ENCODE measurements at regions not wholly inside any gene's neighbourhood (a gene's known extent, or its start where the extent isn't known, plus 50 kb on each side); places are given as distances from the start of the nearest gene placed in this dataset.

DNA sequence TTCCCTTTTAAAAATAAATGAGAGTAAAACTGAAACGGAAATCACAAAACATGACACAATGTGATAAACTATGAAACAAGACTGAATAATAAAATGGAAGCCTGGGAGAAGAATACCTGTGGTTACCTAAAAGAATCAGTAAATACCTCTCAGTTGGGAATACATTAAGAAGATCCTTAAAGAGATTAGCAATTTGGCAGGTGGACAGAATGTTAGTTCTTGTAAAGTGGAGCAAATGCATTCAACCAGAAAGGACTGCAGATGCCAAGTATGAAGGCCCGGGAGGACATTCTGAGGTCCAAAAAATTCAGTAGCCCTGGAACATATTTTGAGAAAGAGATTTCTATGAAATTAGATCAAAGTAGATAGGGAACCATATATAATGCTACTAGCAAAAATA is 861.3 kb upstream of the SEL1L start:
- H3K9me3 Mint-ChIP-seq, result peaks cover 0 to 4% (median 1%) of the 10 kb centered on the region in 7 donors
- no peaks in the 10 kb centered on the region for H3K4me1 Mint-ChIP-seq
- H3K4me3 Mint-ChIP-seq, result no peak overlapping the region
- Histone ChIP-seq H3K4me2 (replicated peaks; ENCODE audit: extremely low read depth, low read length, poor library complexity, severe bottlenecking) (no peak overlapping the region), H3K4me3 (replicated peaks in 1 of 3; ENCODE audit: low read depth in 2 of 3, low read length in 3 of 3) (no peak overlapping the region), H2AFZ (ENCODE audit: insufficient read depth, low read depth, low read length, poor library complexity, severe bottlenecking) (no peak overlapping the region), H3K27me3 (ENCODE audit: control insufficient read depth in 2 of 2, insufficient read depth in 2 of 2, low read length in 2 of 2) (no peaks in the 10 kb centered on the region), H3K4me1 (ENCODE audit: control insufficient read depth in 1 of 2, insufficient read depth in 2 of 2, low read length in 2 of 2) (no peaks in the 10 kb centered on the region), H3K27ac (ENCODE audit: low read depth in 1 of 2, low read length in 2 of 2) (no peak overlapping the region), H3K9ac (ENCODE audit: insufficient read depth, low read length, poor library complexity, severe bottlenecking) (no peak overlapping the region), H4K20me1 (ENCODE audit: insufficient read depth, low read length) (no peaks in the 10 kb centered on the region), H3K9me3 (replicated peaks in 1 of 2; ENCODE audit: control insufficient read depth in 1 of 2, insufficient read depth in 1 of 2, low read length in 2 of 2) (no peaks in the 10 kb centered on the region), H3K79me2 (ENCODE audit: insufficient read depth, low read length) (no peaks in the 10 kb centered on the region), H3K36me3 (replicated peaks in 1 of 2; ENCODE audit: control insufficient read depth in 1 of 2, insufficient read depth in 2 of 2, low read length in 2 of 2) (no peaks in the 10 kb centered on the region)
- no peak overlapping the region for H3K27ac Mint-ChIP-seq
- H3K27me3 Mint-ChIP-seq (ENCODE audit: low read depth in 3 of 3), result peaks cover 0 to 2% (median 0%) of the 10 kb centered on the region in 3 donors
- 100% methylated on average over 1 of the region's 2 CpGs for WGBS (ENCODE audit: insufficient coverage)
- TF ChIP-seq, protein P1, sequence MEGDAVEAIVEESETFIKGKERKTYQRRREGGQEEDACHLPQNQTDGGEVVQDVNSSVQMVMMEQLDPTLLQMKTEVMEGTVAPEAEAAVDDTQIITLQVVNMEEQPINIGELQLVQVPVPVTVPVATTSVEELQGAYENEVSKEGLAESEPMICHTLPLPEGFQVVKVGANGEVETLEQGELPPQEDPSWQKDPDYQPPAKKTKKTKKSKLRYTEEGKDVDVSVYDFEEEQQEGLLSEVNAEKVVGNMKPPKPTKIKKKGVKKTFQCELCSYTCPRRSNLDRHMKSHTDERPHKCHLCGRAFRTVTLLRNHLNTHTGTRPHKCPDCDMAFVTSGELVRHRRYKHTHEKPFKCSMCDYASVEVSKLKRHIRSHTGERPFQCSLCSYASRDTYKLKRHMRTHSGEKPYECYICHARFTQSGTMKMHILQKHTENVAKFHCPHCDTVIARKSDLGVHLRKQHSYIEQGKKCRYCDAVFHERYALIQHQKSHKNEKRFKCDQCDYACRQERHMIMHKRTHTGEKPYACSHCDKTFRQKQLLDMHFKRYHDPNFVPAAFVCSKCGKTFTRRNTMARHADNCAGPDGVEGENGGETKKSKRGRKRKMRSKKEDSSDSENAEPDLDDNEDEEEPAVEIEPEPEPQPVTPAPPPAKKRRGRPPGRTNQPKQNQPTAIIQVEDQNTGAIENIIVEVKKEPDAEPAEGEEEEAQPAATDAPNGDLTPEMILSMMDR (IDR thresholded peaks at IDR 0.05), result no peak
- no peaks in the 10 kb centered on the region for H3K36me3 Mint-ChIP-seq
- intact Hi-C loops (cut with micrococcal nuclease), result no loop called here
- DNase-seq, result no peak

DNA sequence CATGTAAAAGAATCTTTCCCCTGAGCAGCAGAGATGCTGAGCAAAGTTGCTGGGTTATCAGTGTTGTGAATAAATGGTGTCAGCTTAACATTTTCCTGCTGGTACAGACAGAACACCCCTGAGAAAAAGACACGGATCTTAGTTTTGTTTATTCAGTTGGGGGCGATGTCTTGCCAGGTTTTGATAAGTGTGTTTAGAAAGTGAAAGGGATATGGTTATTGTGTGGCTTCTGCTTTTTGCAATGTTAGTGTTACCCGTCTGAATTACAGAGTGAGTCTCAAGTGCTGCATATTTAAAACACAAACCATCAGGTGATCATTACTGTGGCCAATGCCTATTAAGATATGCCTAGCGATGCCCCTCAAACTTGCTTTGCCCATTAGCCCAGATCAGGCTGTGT is 864.6 kb upstream of the SEL1L start:
- intact Hi-C loops (cut with micrococcal nuclease), result no loop called here
- Mint-ChIP-seq H3K4me1 (no peaks in the 10 kb centered on the region), H3K9me3 (peaks cover 0 to 4% (median 1%) of the 10 kb centered on the region in 7 donors), H3K36me3 (no peaks in the 10 kb centered on the region), H3K27ac (no peak overlapping the region), H3K4me3 (no peak overlapping the region), H3K27me3 (ENCODE audit: low read depth in 3 of 3) (no peaks in the 10 kb centered on the region)
- H2AFZ ChIP-seq (ENCODE audit: insufficient read depth, low read depth, low read length, poor library complexity, severe bottlenecking), result no peak overlapping the region
- DNase-seq, result no peak
- no peaks in the 10 kb centered on the region for H3K27me3 ChIP-seq (ENCODE audit: control insufficient read depth in 2 of 2, insufficient read depth in 2 of 2, low read length in 2 of 2)
- no peaks in the 10 kb centered on the region for H3K9me3 ChIP-seq (replicated peaks in 1 of 2; ENCODE audit: control insufficient read depth in 1 of 2, insufficient read depth in 1 of 2, low read length in 2 of 2)
- WGBS (ENCODE audit: insufficient coverage), result 0% methylated on average over 2 of the region's 4 CpGs
- no peak overlapping the region for H3K4me3 ChIP-seq (replicated peaks in 1 of 3; ENCODE audit: low read depth in 2 of 3, low read length in 3 of 3)
- TF ChIP-seq, protein P1 (IDR thresholded peaks at IDR 0.05), result no peak
- H3K36me3 ChIP-seq (replicated peaks in 1 of 2; ENCODE audit: control insufficient read depth in 1 of 2, insufficient read depth in 2 of 2, low read length in 2 of 2), result no peaks in the 10 kb centered on the region
- no peak overlapping the region for H3K9ac ChIP-seq (ENCODE audit: insufficient read depth, low read length, poor library complexity, severe bottlenecking)
- no peaks in the 10 kb centered on the region for H3K79me2 ChIP-seq (ENCODE audit: insufficient read depth, low read length)
- H4K20me1 ChIP-seq (ENCODE audit: insufficient read depth, low read length), result no peaks in the 10 kb centered on the region
- H3K27ac ChIP-seq (ENCODE audit: low read depth in 1 of 2, low read length in 2 of 2), result no peak overlapping the region
- no peak overlapping the region for H3K4me2 ChIP-seq (replicated peaks; ENCODE audit: extremely low read depth, low read length, poor library complexity, severe bottlenecking)
- no peaks in the 10 kb centered on the region for H3K4me1 ChIP-seq (ENCODE audit: control insufficient read depth in 1 of 2, insufficient read depth in 2 of 2, low read length in 2 of 2)

Measured in CD14-positive monocyte (primary cell).